Central memory CD8-positive, alpha-beta T cell (primary cell): ENCODE measurements at regions not wholly inside any gene's neighbourhood (a gene's known extent, or its start where the extent isn't known, plus 50 kb on each side); places are given as distances from the start of the nearest gene placed in this dataset.
"Not testable (repeated sequence)": the region's sequence is repeated elsewhere in the genome, so short reads cannot be mapped to it uniquely, and the experiment has no call there.

Experiments used
- ATAC-seq: fragments of 150-1000 bp; cut with Tn5 transposase; replicated peaks from 2 replicates; pipeline ENCODE4 v1.10.0; 2022; ENCODE audit warnings: mild to moderate bottlenecking, moderate FRiP score, moderate number of reproducible peaks; ENCODE audit not compliant: poor library complexity, severe bottlenecking; ENCODE audit errors: extremely low read depth
- DNase-seq, 2 donors: peaks; one replicate each; pipeline ENCODE4 v3.0.0; 2021; ENCODE audit warnings: low spot score in 2 of 2
- H3K27ac Mint-ChIP-seq: one replicate; pipeline ENCODE4 v1.8.0; 2022; ENCODE audit warnings: low read depth, mild to moderate bottlenecking, moderate library complexity, mixed read lengths
- H3K27me3 Mint-ChIP-seq: one replicate; pipeline ENCODE4 v1.8.0; 2022; ENCODE audit warnings: mixed read lengths
- H3K36me3 Mint-ChIP-seq: one replicate; pipeline ENCODE4 v1.8.0; 2022; ENCODE audit warnings: mild to moderate bottlenecking, moderate library complexity, mixed read lengths; ENCODE audit not compliant: insufficient read depth
- H3K4me1 Mint-ChIP-seq: one replicate; pipeline ENCODE4 v1.8.0; 2022; ENCODE audit warnings: mixed read lengths
- H3K4me3 Mint-ChIP-seq: one replicate; pipeline ENCODE4 v1.8.0; 2022; ENCODE audit warnings: mild to moderate bottlenecking, moderate library complexity, mixed read lengths
- H3K9me3 Mint-ChIP-seq: one replicate; pipeline ENCODE4 v1.8.0; 2022; ENCODE audit warnings: mixed read lengths

- not testable (repeated sequence) for DNase-seq, H3K4me3 Mint-ChIP-seq, H3K27ac Mint-ChIP-seq, H3K4me1 Mint-ChIP-seq, H3K9me3 Mint-ChIP-seq, ATAC-seq, H3K27me3 Mint-ChIP-seq, H3K36me3 Mint-ChIP-seq
Measured at GRCh38 chr10:87300163-87300562, 57.4 kb upstream of the NUTM2D start.

- not testable (repeated sequence) for H3K4me3 Mint-ChIP-seq, H3K9me3 Mint-ChIP-seq, DNase-seq, H3K4me1 Mint-ChIP-seq, H3K36me3 Mint-ChIP-seq, H3K27me3 Mint-ChIP-seq, H3K27ac Mint-ChIP-seq
- peak; percentile 82 for ATAC-seq
Measured at GRCh38 chr10:87301466-87302115, 56.0 kb upstream of the NUTM2D start.

- ATAC-seq, H3K9me3 Mint-ChIP-seq, DNase-seq, H3K36me3 Mint-ChIP-seq, H3K4me1 Mint-ChIP-seq, H3K27ac Mint-ChIP-seq, H3K4me3 Mint-ChIP-seq, H3K27me3 Mint-ChIP-seq: not testable (repeated sequence)
Measured at GRCh38 chr10:87302132-87302531, 55.4 kb upstream of the NUTM2D start.

GRCh38 chr10:87303707-87304106, 53.8 kb upstream of the NUTM2D start:
- not testable (repeated sequence) for H3K9me3 Mint-ChIP-seq, H3K27me3 Mint-ChIP-seq, H3K4me1 Mint-ChIP-seq, H3K36me3 Mint-ChIP-seq, H3K27ac Mint-ChIP-seq, ATAC-seq, H3K4me3 Mint-ChIP-seq, DNase-seq

GRCh38 chr10:87306681-87307080, 50.9 kb upstream of the NUTM2D start:
- not testable (repeated sequence) for DNase-seq, H3K27ac Mint-ChIP-seq, ATAC-seq, H3K27me3 Mint-ChIP-seq, H3K4me3 Mint-ChIP-seq, H3K9me3 Mint-ChIP-seq, H3K4me1 Mint-ChIP-seq, H3K36me3 Mint-ChIP-seq
